HCT116 (cell line): ENCODE measurements at regions not wholly inside any gene's neighbourhood (a gene's known extent, or its start where the extent isn't known, plus 50 kb on each side); places are given as distances from the start of the nearest gene placed in this dataset.

Experiments used
- CBX3 ChIP-seq: IDR thresholded peaks from 2 replicates; pipeline ENCODE4 v1.6.1; 2012; ENCODE audit warnings: low read depth
- EGR1 ChIP-seq: IDR thresholded peaks from 2 replicates; pipeline ENCODE4 v1.6.1; 2012; ENCODE audit warnings: low read depth
- ELF1 ChIP-seq: IDR thresholded peaks from 2 replicates; pipeline ENCODE4 v1.6.1; 2012; ENCODE audit warnings: low read depth, borderline replicate concordance
- POLR2A ChIP-seq: IDR thresholded peaks from 2 replicates; pipeline ENCODE4 v1.7.0; 2011; ENCODE audit warnings: borderline replicate concordance; ENCODE audit not compliant: insufficient read depth, insufficient read length; ENCODE audit errors: extremely low read depth
- POLR2AphosphoS5 ChIP-seq: IDR thresholded peaks from 2 replicates; pipeline ENCODE4 v1.6.1; 2011; ENCODE audit warnings: mild to moderate bottlenecking, low read depth, low read length, moderate library complexity
- SIN3A ChIP-seq: IDR thresholded peaks from 2 replicates; pipeline ENCODE4 v1.6.1; 2012; ENCODE audit warnings: low read depth
- SP1 ChIP-seq: IDR thresholded peaks from 2 replicates; pipeline ENCODE4 v1.6.1; 2012; ENCODE audit warnings: low read depth
- YY1 ChIP-seq: IDR thresholded peaks from 2 replicates; pipeline ENCODE4 v1.6.1; 2011; ENCODE audit warnings: low read length, low read depth, moderate library complexity, mild to moderate bottlenecking; ENCODE audit not compliant: insufficient replicate concordance; ENCODE audit errors: extremely low read depth
- TF ChIP-seq, protein P1 (sequence below): IDR thresholded peaks from 2 replicates; pipeline ENCODE4 v1.6.1; 2012; ENCODE audit warnings: low read depth
- TF ChIP-seq, protein P2 (sequence below), 3 experiments: fragments of 200-600 bp in 1 of 3; sonication (generic) in 1 of 3; IDR thresholded peaks in 2 of 3; conservative IDR thresholded peaks in 1 of 3; 2 replicates each; pipeline ENCODE4 v1.5.1; 2012 to 2017; ENCODE audit warnings: low read depth in 2 of 3, low read length in 2 of 3, antibody characterized with exemption in 1 of 3, borderline replicate concordance in 1 of 3, control low read depth in 1 of 3, mild to moderate bottlenecking in 1 of 3, mixed read lengths in 1 of 3, mixed run types in 1 of 3, moderate library complexity in 1 of 3; ENCODE audit not compliant: insufficient read depth in 1 of 3
- TF ChIP-seq, protein P3 (sequence below): IDR thresholded peaks from 2 replicates; pipeline ENCODE4 v1.6.1; 2012
- TF ChIP-seq, protein P4 (sequence below): IDR thresholded peaks from 2 replicates; pipeline ENCODE4 v1.6.1; 2011; ENCODE audit warnings: mild to moderate bottlenecking, low read length, moderate library complexity; ENCODE audit not compliant: insufficient replicate concordance; ENCODE audit errors: extremely low read depth

DNA sequence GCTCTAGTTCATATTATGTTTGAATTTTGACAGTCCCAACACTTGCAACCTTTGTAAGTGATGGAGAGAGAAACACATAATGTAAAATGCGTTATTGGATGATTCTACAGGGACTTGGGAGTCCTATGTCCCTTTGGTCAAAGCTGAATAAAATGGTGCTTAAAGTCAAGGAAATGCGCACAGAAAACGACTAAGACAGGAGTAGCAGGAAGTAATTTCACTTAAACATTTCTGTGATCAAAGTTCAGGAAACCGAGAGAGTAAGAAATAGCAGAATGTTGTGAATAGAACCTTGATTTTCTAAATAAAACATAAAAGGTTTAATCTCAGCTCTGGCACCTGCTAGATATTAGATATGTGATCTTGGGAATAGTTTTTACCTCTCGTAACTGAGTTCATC is 2339.2 kb downstream of the MAT2B start:
- TF ChIP-seq, protein P1, sequence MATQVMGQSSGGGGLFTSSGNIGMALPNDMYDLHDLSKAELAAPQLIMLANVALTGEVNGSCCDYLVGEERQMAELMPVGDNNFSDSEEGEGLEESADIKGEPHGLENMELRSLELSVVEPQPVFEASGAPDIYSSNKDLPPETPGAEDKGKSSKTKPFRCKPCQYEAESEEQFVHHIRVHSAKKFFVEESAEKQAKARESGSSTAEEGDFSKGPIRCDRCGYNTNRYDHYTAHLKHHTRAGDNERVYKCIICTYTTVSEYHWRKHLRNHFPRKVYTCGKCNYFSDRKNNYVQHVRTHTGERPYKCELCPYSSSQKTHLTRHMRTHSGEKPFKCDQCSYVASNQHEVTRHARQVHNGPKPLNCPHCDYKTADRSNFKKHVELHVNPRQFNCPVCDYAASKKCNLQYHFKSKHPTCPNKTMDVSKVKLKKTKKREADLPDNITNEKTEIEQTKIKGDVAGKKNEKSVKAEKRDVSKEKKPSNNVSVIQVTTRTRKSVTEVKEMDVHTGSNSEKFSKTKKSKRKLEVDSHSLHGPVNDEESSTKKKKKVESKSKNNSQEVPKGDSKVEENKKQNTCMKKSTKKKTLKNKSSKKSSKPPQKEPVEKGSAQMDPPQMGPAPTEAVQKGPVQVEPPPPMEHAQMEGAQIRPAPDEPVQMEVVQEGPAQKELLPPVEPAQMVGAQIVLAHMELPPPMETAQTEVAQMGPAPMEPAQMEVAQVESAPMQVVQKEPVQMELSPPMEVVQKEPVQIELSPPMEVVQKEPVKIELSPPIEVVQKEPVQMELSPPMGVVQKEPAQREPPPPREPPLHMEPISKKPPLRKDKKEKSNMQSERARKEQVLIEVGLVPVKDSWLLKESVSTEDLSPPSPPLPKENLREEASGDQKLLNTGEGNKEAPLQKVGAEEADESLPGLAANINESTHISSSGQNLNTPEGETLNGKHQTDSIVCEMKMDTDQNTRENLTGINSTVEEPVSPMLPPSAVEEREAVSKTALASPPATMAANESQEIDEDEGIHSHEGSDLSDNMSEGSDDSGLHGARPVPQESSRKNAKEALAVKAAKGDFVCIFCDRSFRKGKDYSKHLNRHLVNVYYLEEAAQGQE = no peak
- TF ChIP-seq CBX3 = no peak
- no peak for TF ChIP-seq ELF1
- TF ChIP-seq, protein P2, sequence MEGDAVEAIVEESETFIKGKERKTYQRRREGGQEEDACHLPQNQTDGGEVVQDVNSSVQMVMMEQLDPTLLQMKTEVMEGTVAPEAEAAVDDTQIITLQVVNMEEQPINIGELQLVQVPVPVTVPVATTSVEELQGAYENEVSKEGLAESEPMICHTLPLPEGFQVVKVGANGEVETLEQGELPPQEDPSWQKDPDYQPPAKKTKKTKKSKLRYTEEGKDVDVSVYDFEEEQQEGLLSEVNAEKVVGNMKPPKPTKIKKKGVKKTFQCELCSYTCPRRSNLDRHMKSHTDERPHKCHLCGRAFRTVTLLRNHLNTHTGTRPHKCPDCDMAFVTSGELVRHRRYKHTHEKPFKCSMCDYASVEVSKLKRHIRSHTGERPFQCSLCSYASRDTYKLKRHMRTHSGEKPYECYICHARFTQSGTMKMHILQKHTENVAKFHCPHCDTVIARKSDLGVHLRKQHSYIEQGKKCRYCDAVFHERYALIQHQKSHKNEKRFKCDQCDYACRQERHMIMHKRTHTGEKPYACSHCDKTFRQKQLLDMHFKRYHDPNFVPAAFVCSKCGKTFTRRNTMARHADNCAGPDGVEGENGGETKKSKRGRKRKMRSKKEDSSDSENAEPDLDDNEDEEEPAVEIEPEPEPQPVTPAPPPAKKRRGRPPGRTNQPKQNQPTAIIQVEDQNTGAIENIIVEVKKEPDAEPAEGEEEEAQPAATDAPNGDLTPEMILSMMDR (IDR thresholded peaks at IDR 0.05 in 2 of 3, conservative IDR thresholded peaks at IDR 0.05 in 1 of 3; ENCODE audit: borderline replicate concordance in 1 of 3, insufficient read depth in 1 of 3, low read depth in 2 of 3, low read length in 2 of 3) = no peak
- TF ChIP-seq POLR2AphosphoS5 = no peak
- no peak for TF ChIP-seq YY1
- TF ChIP-seq EGR1 = no peak
- no peak for TF ChIP-seq POLR2A
- no peak for TF ChIP-seq SP1
- TF ChIP-seq, protein P3, sequence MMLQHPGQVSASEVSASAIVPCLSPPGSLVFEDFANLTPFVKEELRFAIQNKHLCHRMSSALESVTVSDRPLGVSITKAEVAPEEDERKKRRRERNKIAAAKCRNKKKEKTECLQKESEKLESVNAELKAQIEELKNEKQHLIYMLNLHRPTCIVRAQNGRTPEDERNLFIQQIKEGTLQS = no peak
- TF ChIP-seq, protein P4, sequence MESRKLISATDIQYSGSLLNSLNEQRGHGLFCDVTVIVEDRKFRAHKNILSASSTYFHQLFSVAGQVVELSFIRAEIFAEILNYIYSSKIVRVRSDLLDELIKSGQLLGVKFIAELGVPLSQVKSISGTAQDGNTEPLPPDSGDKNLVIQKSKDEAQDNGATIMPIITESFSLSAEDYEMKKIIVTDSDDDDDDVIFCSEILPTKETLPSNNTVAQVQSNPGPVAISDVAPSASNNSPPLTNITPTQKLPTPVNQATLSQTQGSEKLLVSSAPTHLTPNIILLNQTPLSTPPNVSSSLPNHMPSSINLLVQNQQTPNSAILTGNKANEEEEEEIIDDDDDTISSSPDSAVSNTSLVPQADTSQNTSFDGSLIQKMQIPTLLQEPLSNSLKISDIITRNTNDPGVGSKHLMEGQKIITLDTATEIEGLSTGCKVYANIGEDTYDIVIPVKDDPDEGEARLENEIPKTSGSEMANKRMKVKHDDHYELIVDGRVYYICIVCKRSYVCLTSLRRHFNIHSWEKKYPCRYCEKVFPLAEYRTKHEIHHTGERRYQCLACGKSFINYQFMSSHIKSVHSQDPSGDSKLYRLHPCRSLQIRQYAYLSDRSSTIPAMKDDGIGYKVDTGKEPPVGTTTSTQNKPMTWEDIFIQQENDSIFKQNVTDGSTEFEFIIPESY = no peak
- TF ChIP-seq SIN3A = no peak
